Stimulated activated CD8-positive, alpha-beta memory T cell treated with anti-CD3 and anti-CD28 coated beads, Interleukin-15, amount 100 ng/mL, for 4 hours (primary cell): ENCODE measurements at regions not wholly inside any gene's neighbourhood (a gene's known extent, or its start where the extent isn't known, plus 50 kb on each side); places are given as distances from the start of the nearest gene placed in this dataset.
A peak's percentile ranks its signal among the peaks of the same experiment; 100 is the strongest.

Experiments used
- DNase-seq, 2 donors: peaks; one replicate each; pipeline ENCODE4 v3.0.0-alpha.2; 2020; ENCODE audit warnings: low read depth in 2 of 2

- no peak for DNase-seq
Measured at GRCh38 chr13:74043237-74043636, 91.0 kb downstream of the KLF12 start.

- DNase-seq: no peak
Measured at GRCh38 chr13:74040200-74040599, 94.0 kb downstream of the KLF12 start.

- no peak for DNase-seq
Measured at GRCh38 chr13:74039667-74040066, 94.5 kb downstream of the KLF12 start.

- no peak for DNase-seq
Measured at GRCh38 chr13:74039154-74039553, 95.0 kb downstream of the KLF12 start.

GRCh38 chr13:74037762-74038161, 96.4 kb downstream of the KLF12 start:
- DNase-seq: no peak

- DNase-seq: no peak
Measured at GRCh38 chr13:74036373-74036772, 97.8 kb downstream of the KLF12 start.

GRCh38 chr13:74035896-74036295, 98.3 kb downstream of the KLF12 start:
- no peak for DNase-seq

GRCh38 chr13:74032325-74032724, 101.9 kb downstream of the KLF12 start:
- DNase-seq: no peak

- no peak for DNase-seq
Measured at GRCh38 chr13:74027161-74027779, 106.9 kb downstream of the KLF12 start.

- DNase-seq: peak; percentile 39 to 54
Measured at GRCh38 chr13:74026753-74027152, 107.5 kb downstream of the KLF12 start.

GRCh38 chr13:74025369-74025768, 108.8 kb downstream of the KLF12 start:
- no peak for DNase-seq

GRCh38 chr13:74024856-74025255, 109.3 kb downstream of the KLF12 start:
- DNase-seq: no peak

GRCh38 chr13:74024314-74024713, 109.9 kb downstream of the KLF12 start:
- no peak for DNase-seq

GRCh38 chr13:74023484-74023883, 110.7 kb downstream of the KLF12 start:
- DNase-seq: no peak

GRCh38 chr13:74021505-74021904, 112.7 kb downstream of the KLF12 start:
- DNase-seq: no peak

- DNase-seq: no peak
Measured at GRCh38 chr13:74018062-74018431, 116.2 kb downstream of the KLF12 start.

GRCh38 chr13:74017301-74018061, 116.7 kb downstream of the KLF12 start:
- DNase-seq: no peak

GRCh38 chr13:74015137-74015536, 119.1 kb downstream of the KLF12 start:
- DNase-seq: no peak

- DNase-seq: no peak
Measured at GRCh38 chr13:74009100-74009668, 125.0 kb downstream of the KLF12 start.

GRCh38 chr13:74006666-74007065, 127.5 kb downstream of the KLF12 start:
- no peak for DNase-seq

GRCh38 chr13:74005320-74006157, 128.7 kb downstream of the KLF12 start:
- no peak for DNase-seq

GRCh38 chr13:74004109-74004508, 130.1 kb downstream of the KLF12 start:
- no peak for DNase-seq
